GM21825 (cell line): ENCODE measurements at regions not wholly inside any gene's neighbourhood (a gene's known extent, or its start where the extent isn't known, plus 50 kb on each side); places are given as distances from the start of the nearest gene placed in this dataset.

Experiments used
- ATAC-seq: cut with Tn5 transposase; IDR thresholded peaks from one replicate; pipeline ENCODE4 v1.9.1; 2021; ENCODE audit warnings: mild to moderate bottlenecking, moderate library complexity; ENCODE audit not compliant: unreplicated experiment

DNA sequence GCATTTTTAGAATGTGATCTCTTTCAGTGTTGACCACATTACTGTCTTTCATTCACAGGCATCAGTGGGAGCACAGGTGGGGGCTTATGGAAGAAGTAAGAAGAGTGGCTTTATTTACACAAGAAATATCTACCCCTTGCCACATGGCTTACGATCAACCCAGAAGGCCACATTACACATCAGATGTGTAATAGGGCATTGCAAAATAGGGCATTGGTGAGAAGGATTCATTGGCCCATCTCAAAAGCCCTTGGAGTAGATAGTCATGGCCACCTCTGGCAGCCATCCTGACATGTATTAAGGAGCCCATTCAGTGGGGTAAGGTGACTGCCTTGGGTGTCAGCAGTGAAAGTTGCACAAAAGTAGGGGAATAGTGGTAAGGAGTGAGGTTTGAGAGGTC lies 97.5 kb downstream of the MAFB start:
- no peak for ATAC-seq

- ATAC-seq, result no peak
These were observed 97.9 kb downstream of the MAFB start for GRCh38 chr20:40591119-40591518.

DNA sequence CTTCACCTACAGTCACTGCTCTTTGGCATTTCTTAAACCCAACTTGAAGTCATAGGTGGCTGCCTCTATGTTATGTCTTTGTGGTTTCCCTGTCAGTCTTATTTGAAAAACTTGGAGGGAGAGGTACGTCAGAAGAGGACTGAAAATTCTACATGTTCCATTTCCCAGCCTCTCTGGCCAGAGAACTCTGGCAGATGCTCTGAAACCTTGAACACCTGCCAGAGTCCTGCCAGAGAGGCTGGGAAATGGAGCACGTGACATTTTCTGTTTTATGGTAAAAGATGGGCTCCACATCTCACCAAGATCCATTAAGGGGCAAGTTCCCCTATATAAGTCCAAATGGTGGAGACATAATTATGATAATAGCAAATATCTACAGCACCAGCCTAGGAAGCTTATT lies 99.5 kb downstream of the MAFB start:
- no peak for ATAC-seq

DNA sequence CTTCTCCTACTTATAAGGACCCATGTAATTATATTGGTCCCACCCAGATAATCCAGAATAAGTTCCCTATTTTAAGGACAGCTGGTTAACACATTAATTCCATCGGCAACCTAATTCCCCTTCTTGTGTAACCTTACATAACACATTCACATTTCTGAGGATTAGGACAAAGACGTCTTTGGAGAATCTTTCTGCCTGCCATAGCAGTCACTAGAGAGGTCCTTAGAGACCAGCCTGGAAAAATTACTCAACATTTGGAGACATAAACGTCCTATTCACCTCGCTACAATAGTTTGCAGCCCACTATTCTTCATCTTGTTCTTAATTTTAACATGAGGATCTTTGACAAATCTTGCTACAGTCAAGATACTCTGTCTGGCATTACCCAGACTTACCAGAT lies 100.1 kb downstream of the MAFB start:
- ATAC-seq, result no peak

- ATAC-seq, result no peak
These were observed 102.0 kb downstream of the MAFB start for GRCh38 chr20:40587038-40587437.

- ATAC-seq, result no peak
These were observed 104.8 kb downstream of the MAFB start for GRCh38 chr20:40584130-40584809.

GRCh38 chr20:40583636-40584035 lies 105.4 kb downstream of the MAFB start:
- no peak for ATAC-seq

- no peak for ATAC-seq
These were observed 105.8 kb downstream of the MAFB start for GRCh38 chr20:40583205-40583604.

DNA sequence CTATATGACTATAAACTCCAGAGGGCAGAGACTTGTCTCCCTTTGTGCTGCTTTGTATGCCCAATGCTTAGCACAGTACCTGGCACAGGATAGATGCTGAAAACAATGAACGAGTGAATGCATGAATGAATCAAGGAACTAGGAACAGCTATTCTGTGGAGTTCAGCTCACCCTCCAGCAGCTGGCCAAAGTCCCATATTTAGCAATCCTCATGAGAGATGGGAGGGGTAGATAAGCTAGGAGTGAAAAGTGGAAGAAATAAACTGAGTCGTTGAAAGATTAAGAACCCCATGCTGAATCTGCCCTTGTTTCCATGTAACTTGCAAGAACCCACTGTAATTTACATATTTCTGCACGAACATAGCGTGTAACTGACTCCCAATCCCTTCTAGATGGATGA lies 106.5 kb downstream of the MAFB start:
- ATAC-seq, result no peak

DNA sequence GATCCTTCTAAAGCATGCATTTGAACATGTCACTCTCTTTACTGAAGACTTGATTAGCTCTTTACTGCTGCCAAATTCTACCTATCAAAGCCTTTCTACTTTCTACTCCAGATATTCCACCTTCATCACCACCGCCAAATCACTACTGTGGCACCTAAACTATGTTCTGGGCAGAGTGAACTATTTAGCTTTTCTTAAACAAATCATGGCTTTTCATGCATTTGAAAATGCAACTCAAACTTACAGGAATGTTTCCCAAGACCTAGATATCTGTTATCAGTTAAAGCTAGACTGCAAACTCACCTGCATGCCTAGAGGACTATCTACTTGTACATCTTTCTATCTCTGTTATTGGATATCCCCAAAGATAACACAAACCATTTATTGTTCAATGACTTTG lies 109.3 kb downstream of the MAFB start:
- ATAC-seq, result no peak

DNA sequence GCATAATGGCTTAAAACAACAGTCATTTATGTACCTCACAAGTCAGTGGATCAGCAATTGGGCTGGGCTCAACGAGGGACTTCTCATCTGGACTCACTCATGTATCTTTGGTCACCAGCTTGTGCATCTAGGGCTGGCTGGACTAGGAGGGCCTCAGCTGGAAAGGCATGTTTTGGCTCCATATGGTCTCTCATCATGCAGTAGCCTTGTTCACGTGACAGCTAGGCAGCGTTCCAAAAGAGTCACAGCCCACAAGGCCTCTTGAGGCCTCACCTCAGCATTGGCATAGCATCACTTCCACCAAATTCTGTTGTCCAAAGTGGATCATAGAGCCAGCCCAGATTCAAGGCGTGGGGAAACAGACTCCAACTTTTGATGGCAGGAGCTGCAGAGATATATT lies 110.1 kb downstream of the MAFB start:
- ATAC-seq, result no peak

DNA sequence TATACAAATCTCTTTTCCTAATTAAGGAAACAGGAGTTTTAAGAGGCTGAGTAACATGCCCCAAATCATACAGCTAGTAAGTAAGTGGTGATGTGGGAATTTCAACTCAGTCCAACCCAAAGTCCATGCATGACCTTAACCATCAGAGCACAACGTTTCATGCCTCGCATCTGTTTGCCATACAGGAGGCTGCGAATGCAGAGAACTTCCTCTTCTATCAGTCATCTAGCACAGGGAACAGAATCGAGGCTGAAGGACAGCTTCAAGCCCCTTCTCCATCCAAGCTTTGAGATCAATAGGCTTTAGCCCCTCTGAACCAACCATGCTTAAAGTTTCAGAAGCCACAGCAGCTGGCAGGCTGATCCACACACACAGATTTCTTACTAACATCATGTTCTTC lies 113.2 kb downstream of the MAFB start:
- ATAC-seq, result no peak

DNA sequence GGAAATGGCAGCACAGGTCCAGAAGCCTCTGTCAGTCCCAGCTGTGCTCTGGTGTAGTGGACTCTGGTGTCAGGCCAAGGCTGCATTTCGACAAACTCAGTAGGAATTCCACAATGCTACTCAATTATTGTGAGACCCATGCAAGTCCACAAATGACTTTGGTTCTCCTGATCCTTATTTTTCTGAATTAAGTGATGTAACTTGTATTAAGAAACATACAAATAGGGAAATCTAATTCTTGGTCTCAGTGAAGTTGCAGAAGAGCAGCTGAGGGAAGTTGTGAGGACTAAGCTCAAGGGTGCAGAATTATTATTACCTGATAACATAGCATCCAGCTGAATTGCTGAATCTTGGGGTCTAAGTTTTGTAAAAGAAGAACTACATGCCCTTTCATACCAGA lies 116.8 kb downstream of the MAFB start:
- ATAC-seq, result no peak

DNA sequence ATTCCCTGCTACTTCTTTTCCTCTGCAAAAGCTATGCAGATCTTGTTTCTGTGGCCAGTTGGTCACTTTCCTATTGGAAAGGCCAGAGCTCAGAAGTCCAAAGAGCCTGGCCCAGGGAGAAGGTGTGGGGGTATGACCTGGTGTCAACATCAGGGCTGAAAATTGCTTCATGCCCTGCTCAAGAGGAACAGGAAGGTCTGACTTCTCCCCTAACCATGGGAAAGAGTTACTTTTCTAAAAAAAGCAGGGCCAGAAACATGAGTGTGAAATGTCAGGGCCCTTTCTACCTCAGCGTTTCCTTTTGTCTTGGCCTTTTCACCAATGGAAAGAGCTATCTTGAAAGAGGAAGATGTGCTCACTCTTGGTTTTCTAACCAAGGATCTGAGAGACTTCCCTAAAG lies 117.4 kb downstream of the MAFB start:
- no peak for ATAC-seq

DNA sequence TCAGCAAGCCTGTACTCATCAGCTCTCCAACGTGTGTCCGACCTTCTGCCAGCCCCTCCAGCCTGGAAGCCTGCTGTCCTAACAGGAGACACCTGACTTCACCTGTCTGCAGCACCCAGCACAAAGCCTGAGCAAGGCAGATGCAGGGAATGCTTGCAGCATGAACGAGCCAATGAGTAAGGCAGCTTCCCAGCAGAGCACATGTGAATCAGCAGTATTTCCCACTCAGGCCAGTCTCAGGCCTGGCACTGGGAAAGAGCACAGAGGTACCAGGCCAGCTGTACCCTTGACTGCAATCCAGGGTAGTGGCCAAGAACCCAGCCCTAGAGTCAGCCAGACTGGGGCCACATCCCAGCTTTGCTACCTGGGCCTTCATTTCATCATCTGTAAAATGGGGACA lies 120.8 kb downstream of the MAFB start:
- no peak for ATAC-seq

DNA sequence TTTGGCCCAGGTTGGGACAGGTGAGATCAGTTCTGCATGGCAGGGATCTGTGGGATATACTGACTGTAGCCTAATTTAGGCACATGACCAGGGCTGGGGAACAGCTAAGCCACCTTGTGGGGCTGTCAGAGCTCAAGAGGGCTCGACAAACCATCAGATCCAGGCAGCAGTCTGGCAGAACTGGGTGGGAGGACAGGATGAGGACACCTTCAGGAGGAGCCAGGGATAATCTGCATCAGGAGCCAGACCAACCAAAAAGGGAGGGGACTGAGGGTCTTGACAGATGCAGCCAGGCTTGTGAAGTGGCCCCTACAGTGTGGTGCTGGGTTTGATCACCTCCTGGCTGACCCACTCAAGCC lies 123.4 kb downstream of the MAFB start:
- ATAC-seq, result no peak

DNA sequence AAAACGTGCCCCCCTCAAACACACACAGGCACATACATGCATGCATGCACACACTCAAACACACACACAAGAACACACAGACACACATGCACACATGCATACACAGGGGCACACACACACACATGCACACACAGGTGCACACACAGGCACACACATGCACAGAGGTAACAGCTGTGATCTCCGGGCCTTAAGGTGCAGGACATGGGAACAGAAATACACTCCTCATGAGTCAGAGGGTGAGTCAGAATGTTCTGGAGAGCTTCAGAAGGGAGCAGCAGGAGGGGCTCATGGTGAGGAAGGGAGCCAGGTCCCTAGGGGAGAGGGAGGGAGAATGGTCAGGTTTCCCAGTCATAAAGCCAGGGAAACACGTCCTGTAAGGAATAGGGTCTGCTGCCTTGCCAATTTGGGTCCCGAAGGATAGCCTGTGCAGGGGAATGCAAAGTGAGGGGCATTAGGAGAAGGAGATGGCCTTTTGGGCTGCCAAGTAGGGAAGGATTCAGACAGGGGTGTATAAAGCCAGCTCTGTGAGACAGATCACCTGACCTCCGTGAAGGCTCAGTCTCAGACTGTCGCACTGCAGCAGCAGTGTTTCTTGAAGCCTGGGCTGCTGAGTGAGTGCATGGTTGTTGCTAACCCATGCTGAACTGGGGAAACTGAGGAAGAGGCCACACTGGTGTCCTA lies 123.9 kb downstream of the MAFB start:
- ATAC-seq, result no peak

DNA sequence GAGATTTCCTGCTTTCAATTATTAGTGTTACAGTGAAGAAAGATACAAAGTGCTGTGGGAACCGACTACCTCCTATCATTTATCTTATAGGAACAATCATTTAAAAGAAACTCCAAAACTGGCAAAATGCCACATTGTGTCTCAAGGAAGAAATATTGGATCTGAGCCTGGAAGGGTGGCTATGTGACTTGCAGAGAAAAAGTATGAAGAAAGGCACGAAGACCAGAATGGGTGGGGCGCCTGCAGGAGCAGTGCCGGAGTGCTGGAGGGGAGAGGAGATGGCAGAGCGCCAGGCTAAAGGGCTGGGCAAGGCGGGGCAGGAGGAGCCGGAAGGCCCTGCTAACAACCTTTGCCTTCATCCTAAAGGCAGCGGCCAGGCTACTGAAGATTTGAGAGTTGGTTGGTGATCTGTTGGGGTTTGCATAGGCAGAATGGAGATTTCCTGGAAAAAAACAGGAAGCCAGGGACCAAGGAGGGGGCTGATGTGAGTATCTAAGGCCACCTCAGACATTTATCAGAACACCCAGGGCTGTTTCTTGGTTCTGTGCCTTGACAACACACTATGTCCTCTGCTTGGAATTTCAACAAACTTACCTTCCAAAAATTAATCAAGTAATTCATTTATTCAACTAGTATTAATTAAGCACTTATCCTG lies 125.6 kb downstream of the MAFB start:
- ATAC-seq, result no peak

GRCh38 chr20:40562031-40562430 lies 127.0 kb downstream of the MAFB start:
- no peak for ATAC-seq

- no peak for ATAC-seq
These were observed 127.8 kb downstream of the MAFB start for GRCh38 chr20:40561187-40561586.

GRCh38 chr20:40558212-40558611 lies 130.8 kb downstream of the MAFB start:
- no peak for ATAC-seq

GRCh38 chr20:40551125-40551530 lies 137.9 kb downstream of the MAFB start:
- no peak for ATAC-seq
